DOHH2 (cell line): ENCODE measurements at regions not wholly inside any gene's neighbourhood (a gene's known extent, or its start where the extent isn't known, plus 50 kb on each side); places are given as distances from the start of the nearest gene placed in this dataset.

Experiments used
- H3F3A ChIP-seq: fragments of 200-600 bp; sonication (generic), shearing (Covaris generic); 2 replicates; pipeline ENCODE4 v1.6.0; 2016; ENCODE audit warnings: antibody characterized with exemption, mild to moderate bottlenecking; ENCODE audit not compliant: control insufficient read depth, insufficient read depth
- H3K27ac ChIP-seq: fragments of 200-600 bp; sonication (generic); 2 replicates; pipeline ENCODE4 v1.5.1; 2014; ENCODE audit warnings: low read depth, mild to moderate bottlenecking, low read length, moderate library complexity
- H3K27me3 ChIP-seq: fragments of 200-600 bp; sonication (generic); 2 replicates; pipeline ENCODE4 v1.6.1; 2014; ENCODE audit warnings: mild to moderate bottlenecking, low read length, mixed read lengths; ENCODE audit not compliant: control insufficient read depth
- H3K36me3 ChIP-seq: fragments of 200-600 bp; sonication (generic); 2 replicates; pipeline ENCODE4 v1.6.1; 2014; ENCODE audit warnings: mild to moderate bottlenecking, low read length, moderate library complexity, mixed read lengths; ENCODE audit not compliant: control insufficient read depth
- H3K4me1 ChIP-seq: fragments of 200-600 bp; sonication (generic); 2 replicates; pipeline ENCODE4 v1.6.1; 2014; ENCODE audit warnings: mild to moderate bottlenecking, low read length, mixed read lengths; ENCODE audit not compliant: control insufficient read depth
- H3K4me2 ChIP-seq: fragments of 200-600 bp; sonication (generic); 2 replicates; pipeline ENCODE4 v1.6.0; 2014; ENCODE audit warnings: mild to moderate bottlenecking, low read length, moderate library complexity
- H3K4me3 ChIP-seq: fragments of 200-600 bp; sonication (generic); 2 replicates; pipeline ENCODE4 v1.5.1; 2014; ENCODE audit warnings: mild to moderate bottlenecking, low read length, mixed read lengths
- H3K79me2 ChIP-seq: fragments of 200-600 bp; sonication (generic); 2 replicates; pipeline ENCODE4 v1.6.1; 2014; ENCODE audit warnings: mild to moderate bottlenecking, low read length, mixed read lengths; ENCODE audit not compliant: control insufficient read depth
- H3K9me2 ChIP-seq: fragments of 200-600 bp; sonication (generic); replicated peaks from 2 replicates; pipeline ENCODE4 v1.6.1; 2014; ENCODE audit warnings: mild to moderate bottlenecking, low read length, mixed read lengths; ENCODE audit not compliant: control insufficient read depth
- H3K9me3 ChIP-seq: fragments of 200-600 bp; sonication (generic); 2 replicates; pipeline ENCODE4 v1.6.1; 2014; ENCODE audit warnings: antibody characterized with exemption, low read length, mixed read lengths; ENCODE audit not compliant: control insufficient read depth, insufficient read depth
- H4K20me1 ChIP-seq: fragments of 200-600 bp; sonication (generic); 2 replicates; pipeline ENCODE4 v1.6.0; 2014; ENCODE audit warnings: low read depth, mild to moderate bottlenecking, antibody characterized with exemption, low read length, moderate library complexity; ENCODE audit not compliant: control insufficient read depth, insufficient read depth
- EZH2phosphoT487 ChIP-seq: fragments of 200-600 bp; sonication (generic); IDR thresholded peaks from 2 replicates; pipeline ENCODE4 v1.6.1; 2017; ENCODE audit warnings: borderline replicate concordance, mild to moderate bottlenecking, antibody characterized with exemption, low read length, moderate library complexity, mixed read lengths
- TF ChIP-seq, protein P1 (sequence below): fragments of 200-600 bp; sonication (generic); IDR thresholded peaks from one replicate; pipeline ENCODE4 v1.5.1; 2014; ENCODE audit warnings: antibody characterized with exemption, mild to moderate bottlenecking, low read depth, low read length; ENCODE audit not compliant: poor library complexity, severe bottlenecking

DNA sequence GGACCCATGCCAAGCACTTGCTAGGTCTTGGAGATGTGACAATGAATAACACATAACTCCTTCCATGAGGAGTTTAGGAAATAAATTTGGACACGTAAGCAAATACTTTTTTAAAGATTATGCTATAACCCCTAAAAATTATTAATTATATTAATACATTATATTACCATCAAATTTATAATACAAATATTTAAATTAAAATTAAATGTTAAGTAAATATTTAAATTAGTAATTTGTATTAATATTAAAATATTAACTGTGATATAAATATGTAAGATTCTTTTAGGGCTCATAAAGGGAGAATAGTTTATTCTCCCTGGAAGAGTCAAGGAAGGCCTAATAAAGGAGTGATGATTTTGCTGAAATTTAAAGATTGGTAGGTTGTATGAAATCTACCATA, 121.1 kb downstream of the RAP2A start:
- H3F3A ChIP-seq, result no peaks in the 10 kb centered on the region
- no peak overlapping the region for H3K4me3 ChIP-seq
- no peaks in the 10 kb centered on the region for H3K9me2 ChIP-seq
- H3K4me1 ChIP-seq, result no peaks in the 10 kb centered on the region
- TF ChIP-seq, protein P1, sequence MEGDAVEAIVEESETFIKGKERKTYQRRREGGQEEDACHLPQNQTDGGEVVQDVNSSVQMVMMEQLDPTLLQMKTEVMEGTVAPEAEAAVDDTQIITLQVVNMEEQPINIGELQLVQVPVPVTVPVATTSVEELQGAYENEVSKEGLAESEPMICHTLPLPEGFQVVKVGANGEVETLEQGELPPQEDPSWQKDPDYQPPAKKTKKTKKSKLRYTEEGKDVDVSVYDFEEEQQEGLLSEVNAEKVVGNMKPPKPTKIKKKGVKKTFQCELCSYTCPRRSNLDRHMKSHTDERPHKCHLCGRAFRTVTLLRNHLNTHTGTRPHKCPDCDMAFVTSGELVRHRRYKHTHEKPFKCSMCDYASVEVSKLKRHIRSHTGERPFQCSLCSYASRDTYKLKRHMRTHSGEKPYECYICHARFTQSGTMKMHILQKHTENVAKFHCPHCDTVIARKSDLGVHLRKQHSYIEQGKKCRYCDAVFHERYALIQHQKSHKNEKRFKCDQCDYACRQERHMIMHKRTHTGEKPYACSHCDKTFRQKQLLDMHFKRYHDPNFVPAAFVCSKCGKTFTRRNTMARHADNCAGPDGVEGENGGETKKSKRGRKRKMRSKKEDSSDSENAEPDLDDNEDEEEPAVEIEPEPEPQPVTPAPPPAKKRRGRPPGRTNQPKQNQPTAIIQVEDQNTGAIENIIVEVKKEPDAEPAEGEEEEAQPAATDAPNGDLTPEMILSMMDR, result no peak
- TF ChIP-seq EZH2phosphoT487, result no peak
- H3K9me3 ChIP-seq, result no peaks in the 10 kb centered on the region
- H3K79me2 ChIP-seq, result no peaks in the 10 kb centered on the region
- H3K27ac ChIP-seq, result no peak overlapping the region
- H3K27me3 ChIP-seq, result no peaks in the 10 kb centered on the region
- no peaks in the 10 kb centered on the region for H3K36me3 ChIP-seq
- H4K20me1 ChIP-seq, result no peaks in the 10 kb centered on the region
- H3K4me2 ChIP-seq, result no peak overlapping the region

DNA sequence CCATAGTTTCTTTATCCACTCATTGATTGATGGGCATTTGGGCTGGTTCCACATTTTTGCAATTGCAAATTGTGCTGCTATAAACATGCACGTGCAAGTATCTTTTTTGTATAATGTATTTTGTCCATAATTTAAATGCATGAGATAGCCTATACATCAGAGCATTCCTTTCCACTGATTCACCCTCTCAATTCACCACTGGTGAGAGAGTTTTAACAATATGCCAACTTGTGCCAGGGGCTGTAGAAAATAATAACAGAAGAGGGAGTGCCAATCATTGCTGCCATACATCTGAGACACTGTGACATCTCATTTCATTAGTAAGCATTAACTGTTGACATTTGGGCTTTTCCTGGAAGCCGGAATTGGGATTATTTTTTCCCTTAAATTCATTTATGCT, 125.1 kb downstream of the RAP2A start:
- Histone ChIP-seq H3K9me2 (no peaks in the 10 kb centered on the region), H3K4me2 (no peak overlapping the region), H3K27me3 (no peaks in the 10 kb centered on the region), H4K20me1 (no peaks in the 10 kb centered on the region), H3K4me1 (no peaks in the 10 kb centered on the region), H3F3A (no peaks in the 10 kb centered on the region), H3K27ac (no peak overlapping the region), H3K9me3 (no peaks in the 10 kb centered on the region), H3K79me2 (no peaks in the 10 kb centered on the region), H3K4me3 (no peak overlapping the region), H3K36me3 (no peaks in the 10 kb centered on the region)
- no peak for TF ChIP-seq EZH2phosphoT487
- TF ChIP-seq, protein P1, result no peak

DNA sequence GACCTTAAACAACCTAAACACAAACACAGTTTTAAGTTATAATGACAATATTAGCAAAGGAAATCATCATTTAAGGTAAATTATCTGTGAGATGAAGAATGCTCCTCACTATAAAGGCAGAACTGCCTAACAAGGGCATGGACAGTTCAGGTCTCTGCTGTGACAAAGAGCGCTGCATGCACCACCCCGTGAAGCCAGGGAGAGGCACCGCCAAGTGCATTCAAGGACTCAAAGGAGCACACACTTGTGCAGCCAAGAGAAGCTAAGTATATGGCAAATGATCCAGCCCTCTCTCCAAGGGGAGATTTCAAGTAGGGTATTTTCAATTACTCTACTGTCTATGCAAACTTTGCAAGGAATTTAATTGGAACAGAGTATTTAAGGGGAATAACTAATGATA, 126.0 kb downstream of the RAP2A start:
- H3K4me3 ChIP-seq, result no peak overlapping the region
- H3K4me2 ChIP-seq, result no peak overlapping the region
- H3K4me1 ChIP-seq, result no peaks in the 10 kb centered on the region
- no peaks in the 10 kb centered on the region for H3K79me2 ChIP-seq
- no peaks in the 10 kb centered on the region for H3K9me2 ChIP-seq
- H3K27me3 ChIP-seq, result no peaks in the 10 kb centered on the region
- no peak overlapping the region for H3K27ac ChIP-seq
- TF ChIP-seq, protein P1, result no peak
- no peaks in the 10 kb centered on the region for H3F3A ChIP-seq
- H4K20me1 ChIP-seq, result no peaks in the 10 kb centered on the region
- H3K36me3 ChIP-seq, result no peaks in the 10 kb centered on the region
- no peaks in the 10 kb centered on the region for H3K9me3 ChIP-seq

DNA sequence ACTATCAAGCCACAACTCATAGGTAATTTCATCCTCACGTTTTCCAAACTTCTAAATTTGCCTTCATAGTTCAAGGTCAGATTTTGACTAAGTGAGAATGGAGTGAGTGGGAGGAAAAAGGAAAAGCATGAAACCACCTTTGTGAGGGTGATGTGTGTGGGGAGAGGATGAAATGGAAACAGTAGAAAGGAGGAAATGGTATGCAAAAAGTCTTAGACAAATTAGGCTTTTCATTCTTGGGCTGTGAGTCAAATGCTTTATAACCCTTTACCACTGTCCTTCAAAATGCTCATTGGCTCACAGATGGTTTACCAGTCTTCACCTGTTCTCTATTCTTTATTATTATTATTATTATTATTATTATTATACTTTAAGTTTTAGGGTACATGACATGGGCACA, 127.2 kb downstream of the RAP2A start:
- H3K27me3 ChIP-seq, result no peaks in the 10 kb centered on the region
- TF ChIP-seq, protein P1, result no peak
- no peak for TF ChIP-seq EZH2phosphoT487
- H4K20me1 ChIP-seq, result no peaks in the 10 kb centered on the region
- no peak overlapping the region for H3K4me3 ChIP-seq
- H3K79me2 ChIP-seq, result no peaks in the 10 kb centered on the region
- no peaks in the 10 kb centered on the region for H3K9me3 ChIP-seq
- no peaks in the 10 kb centered on the region for H3K36me3 ChIP-seq
- H3F3A ChIP-seq, result no peaks in the 10 kb centered on the region
- no peak overlapping the region for H3K27ac ChIP-seq
- no peak overlapping the region for H3K4me2 ChIP-seq
- H3K9me2 ChIP-seq, result no peaks in the 10 kb centered on the region
- H3K4me1 ChIP-seq, result no peaks in the 10 kb centered on the region
